ENCODE measurements at regions not wholly inside any gene's neighbourhood (a gene's known extent, or its start where the extent isn't known, plus 50 kb on each side); places are given as distances from the start of the nearest gene placed in this dataset.

GRCh38 chr1:98391175-98391574, 270.3 kb upstream of the SNX7 start:
- no peak for TF ChIP-seq CHD2 (IDR thresholded peaks at IDR 0.05; ENCODE audit: low read length, partially characterized antibody)
- no peak for TF ChIP-seq NRF1 (IDR thresholded peaks at IDR 0.05; ENCODE audit: low read depth, low read length)
- TF ChIP-seq, protein P1, sequence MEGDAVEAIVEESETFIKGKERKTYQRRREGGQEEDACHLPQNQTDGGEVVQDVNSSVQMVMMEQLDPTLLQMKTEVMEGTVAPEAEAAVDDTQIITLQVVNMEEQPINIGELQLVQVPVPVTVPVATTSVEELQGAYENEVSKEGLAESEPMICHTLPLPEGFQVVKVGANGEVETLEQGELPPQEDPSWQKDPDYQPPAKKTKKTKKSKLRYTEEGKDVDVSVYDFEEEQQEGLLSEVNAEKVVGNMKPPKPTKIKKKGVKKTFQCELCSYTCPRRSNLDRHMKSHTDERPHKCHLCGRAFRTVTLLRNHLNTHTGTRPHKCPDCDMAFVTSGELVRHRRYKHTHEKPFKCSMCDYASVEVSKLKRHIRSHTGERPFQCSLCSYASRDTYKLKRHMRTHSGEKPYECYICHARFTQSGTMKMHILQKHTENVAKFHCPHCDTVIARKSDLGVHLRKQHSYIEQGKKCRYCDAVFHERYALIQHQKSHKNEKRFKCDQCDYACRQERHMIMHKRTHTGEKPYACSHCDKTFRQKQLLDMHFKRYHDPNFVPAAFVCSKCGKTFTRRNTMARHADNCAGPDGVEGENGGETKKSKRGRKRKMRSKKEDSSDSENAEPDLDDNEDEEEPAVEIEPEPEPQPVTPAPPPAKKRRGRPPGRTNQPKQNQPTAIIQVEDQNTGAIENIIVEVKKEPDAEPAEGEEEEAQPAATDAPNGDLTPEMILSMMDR (IDR thresholded peaks at IDR 0.05), result no peak
- TF ChIP-seq, protein P2, sequence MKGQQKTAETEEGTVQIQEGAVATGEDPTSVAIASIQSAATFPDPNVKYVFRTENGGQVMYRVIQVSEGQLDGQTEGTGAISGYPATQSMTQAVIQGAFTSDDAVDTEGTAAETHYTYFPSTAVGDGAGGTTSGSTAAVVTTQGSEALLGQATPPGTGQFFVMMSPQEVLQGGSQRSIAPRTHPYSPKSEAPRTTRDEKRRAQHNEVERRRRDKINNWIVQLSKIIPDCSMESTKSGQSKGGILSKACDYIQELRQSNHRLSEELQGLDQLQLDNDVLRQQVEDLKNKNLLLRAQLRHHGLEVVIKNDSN (IDR thresholded peaks at IDR 0.05; ENCODE audit: borderline replicate concordance, low read depth), result no peak
- TF ChIP-seq MXI1 (IDR thresholded peaks at IDR 0.05; ENCODE audit: low read depth, low read length), result no peak
- no peak for TF ChIP-seq POLR2AphosphoS5 (IDR thresholded peaks at IDR 0.05; ENCODE audit: low read depth, low read length)
- TF ChIP-seq ELF1 (IDR thresholded peaks at IDR 0.05), result no peak
- no peak for TF ChIP-seq RXRA (IDR thresholded peaks at IDR 0.05; ENCODE audit: borderline replicate concordance, low read depth)
- TF ChIP-seq, protein P3, sequence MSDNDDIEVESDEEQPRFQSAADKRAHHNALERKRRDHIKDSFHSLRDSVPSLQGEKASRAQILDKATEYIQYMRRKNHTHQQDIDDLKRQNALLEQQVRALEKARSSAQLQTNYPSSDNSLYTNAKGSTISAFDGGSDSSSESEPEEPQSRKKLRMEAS (IDR thresholded peaks at IDR 0.05; ENCODE audit: low read depth), result no peak
- no peak for TF ChIP-seq EZH2phosphoT487 (IDR thresholded peaks at IDR 0.05; ENCODE audit: borderline replicate concordance, low read depth)
- TF ChIP-seq TAF1 (IDR thresholded peaks at IDR 0.05; ENCODE audit: borderline replicate concordance, low read depth, low read length), result no peak
- no peak for TF ChIP-seq RFX5 (IDR thresholded peaks at IDR 0.05; ENCODE audit: low read length)
- no peak for TF ChIP-seq RCOR1 (IDR thresholded peaks at IDR 0.05; ENCODE audit: low read length)
